HG02885 (cell line): ENCODE measurements at regions not wholly inside any gene's neighbourhood (a gene's known extent, or its start where the extent isn't known, plus 50 kb on each side); places are given as distances from the start of the nearest gene placed in this dataset.
"Not testable (repeated sequence)": the region's sequence is repeated elsewhere in the genome, so short reads cannot be mapped to it uniquely, and the experiment has no call there.

Source experiments
- ATAC-seq: cut with Tn5 transposase; IDR thresholded peaks from one replicate; pipeline ENCODE4 v1.9.1; 2021; ENCODE audit warnings: mild to moderate bottlenecking; ENCODE audit not compliant: unreplicated experiment, poor library complexity

GRCh38 chr15:83335542-83335941, 51.1 kb upstream of the BNC1 start:
- ATAC-seq: not testable (repeated sequence)

- ATAC-seq: no peak
Observed at GRCh38 chr15:83339396-83339795, 54.9 kb upstream of the BNC1 start.

GRCh38 chr15:83340087-83340486, 55.6 kb upstream of the BNC1 start:
- no peak for ATAC-seq

GRCh38 chr15:83346342-83346741, 61.9 kb upstream of the BNC1 start:
- no peak for ATAC-seq

- ATAC-seq: no peak
Observed at GRCh38 chr15:83352119-83352518, 67.7 kb upstream of the BNC1 start.

- ATAC-seq: no peak
Observed at GRCh38 chr15:83356501-83357399, 72.3 kb upstream of the BNC1 start.

- no peak for ATAC-seq
Observed at GRCh38 chr15:83358972-83359564, 74.6 kb upstream of the BNC1 start.

GRCh38 chr15:83362706-83363105, 78.2 kb upstream of the BNC1 start:
- ATAC-seq: no peak

- ATAC-seq: no peak
Observed at GRCh38 chr15:83364501-83364900, 80.0 kb upstream of the BNC1 start.

GRCh38 chr15:83365370-83365938, 81.0 kb upstream of the BNC1 start:
- no peak for ATAC-seq

GRCh38 chr15:83372434-83372891, 74.7 kb upstream of the SH3GL3 start:
- no peak for ATAC-seq

GRCh38 chr15:83378921-83379578, 68.1 kb upstream of the SH3GL3 start:
- ATAC-seq: no peak

- no peak for ATAC-seq
Observed at GRCh38 chr15:83379579-83379959, 67.6 kb upstream of the SH3GL3 start.

GRCh38 chr15:83380059-83380458, 67.1 kb upstream of the SH3GL3 start:
- no peak for ATAC-seq

GRCh38 chr15:83380682-83381081, 66.5 kb upstream of the SH3GL3 start:
- peak; percentile 75 for ATAC-seq

- ATAC-seq: not testable (repeated sequence)
Observed at GRCh38 chr15:83383608-83384139, 63.5 kb upstream of the SH3GL3 start.

GRCh38 chr15:83396101-83396500, 51.0 kb upstream of the SH3GL3 start:
- ATAC-seq: no peak
